Activated CD4-positive, alpha-beta memory T cell treated with anti-CD3 and anti-CD28 coated beads for 36 hours (primary cell): ENCODE measurements at regions not wholly inside any gene's neighbourhood (a gene's known extent, or its start where the extent isn't known, plus 50 kb on each side); places are given as distances from the start of the nearest gene placed in this dataset.

Experiments used
- CTCF ChIA-PET: fragments of 350-600 bp; sonication (Branson Sonifier 250); formaldehyde crosslinking; loops from one replicate; lab custom pipeline; 2021; ENCODE audit warnings: antibody characterized with exemption, inconsistent platforms; lab: Charles Lee
- POLR2A ChIA-PET: fragments of 350-600 bp; sonication (Branson Sonifier 250); formaldehyde crosslinking; loops from one replicate; lab custom pipeline; 2021; ENCODE audit warnings: antibody characterized with exemption; lab: Charles Lee
- DNase-seq: peaks from one replicate; pipeline ENCODE4 v3.0.0-alpha.2; 2020
- H3K27ac Mint-ChIP-seq: one replicate; pipeline ENCODE4 v1.8.0; 2021; ENCODE audit warnings: mixed read lengths
- H3K27me3 Mint-ChIP-seq: one replicate; pipeline ENCODE4 v1.8.0; 2021; ENCODE audit warnings: mixed read lengths
- H3K36me3 Mint-ChIP-seq: one replicate; pipeline ENCODE4 v1.8.0; 2021; ENCODE audit warnings: mixed read lengths
- H3K4me1 Mint-ChIP-seq: one replicate; pipeline ENCODE4 v1.8.0; 2021; ENCODE audit warnings: low read depth, mixed read lengths
- H3K4me3 Mint-ChIP-seq: one replicate; pipeline ENCODE4 v1.8.0; 2021; ENCODE audit warnings: mild to moderate bottlenecking, mixed read lengths
- H3K9me3 Mint-ChIP-seq: one replicate; pipeline ENCODE4 v1.8.0; 2021; ENCODE audit warnings: mixed read lengths
- intact Hi-C: fragments of 100-400 bp; cut with micrococcal nuclease; formaldehyde crosslinking; loops from one replicate; pipeline ENCODE4 v1.15.1; 2023

DNA sequence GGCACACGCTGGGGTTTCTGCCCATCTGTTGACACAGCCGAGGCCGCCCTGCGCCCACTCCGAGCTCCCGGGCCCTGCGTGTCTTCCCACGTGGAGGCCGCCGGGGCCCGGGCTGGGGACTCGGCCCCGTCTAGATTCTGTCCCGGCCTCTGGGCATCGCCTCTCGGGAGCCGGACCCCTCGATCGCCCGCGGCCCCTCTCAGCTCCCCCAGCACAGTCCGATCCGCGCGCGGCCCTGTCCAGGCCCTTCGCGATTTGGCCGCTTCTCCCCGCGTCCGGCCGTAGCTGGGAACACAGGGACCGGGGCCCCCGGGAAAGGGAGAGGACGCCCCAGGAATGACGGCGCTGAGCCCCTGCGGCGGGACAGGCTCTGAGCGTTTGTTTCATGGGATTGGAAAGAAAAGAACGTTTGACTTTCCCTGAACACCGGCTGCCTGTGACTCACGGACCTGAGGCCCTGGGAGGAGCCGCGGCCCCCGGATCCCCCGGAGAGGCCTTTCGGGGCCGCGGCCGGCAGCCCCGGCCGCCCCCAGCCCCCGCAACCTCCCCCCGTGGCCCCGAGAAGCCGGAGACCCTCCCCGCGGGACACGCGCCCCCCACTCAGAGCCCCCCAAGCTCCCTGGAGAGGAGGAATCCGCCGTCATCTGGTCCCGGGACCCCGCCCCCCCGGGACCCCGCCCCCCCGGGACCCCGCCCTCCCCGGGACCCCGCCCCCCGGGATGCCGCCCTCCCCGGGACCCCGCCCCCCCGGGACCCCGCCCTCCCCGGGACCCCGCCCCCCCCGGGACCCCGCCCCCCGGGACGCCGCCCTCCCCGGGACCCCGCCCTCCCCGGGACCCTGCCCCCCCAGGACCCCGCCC is 62.7 kb upstream of the CTDP1 start:
- H3K4me3 Mint-ChIP-seq, result no peak overlapping the region
- no peak for DNase-seq
- intact Hi-C loops, result no loop called here
- no peaks in the 10 kb centered on the region for H3K9me3 Mint-ChIP-seq
- H3K27ac Mint-ChIP-seq, result no peak overlapping the region
- H3K36me3 Mint-ChIP-seq, result no peaks in the 10 kb centered on the region
- POLR2A ChIA-PET, result no interaction called here
- CTCF ChIA-PET, result interaction anchor here (0.9 kb wide), 1 partner anchor 238 kb away, joined by 3 read pairs; no protein-coding TSS in a partner anchor
- peaks cover 2% of the 10 kb centered on the region for H3K27me3 Mint-ChIP-seq
- H3K4me1 Mint-ChIP-seq, result no peaks in the 10 kb centered on the region

DNA sequence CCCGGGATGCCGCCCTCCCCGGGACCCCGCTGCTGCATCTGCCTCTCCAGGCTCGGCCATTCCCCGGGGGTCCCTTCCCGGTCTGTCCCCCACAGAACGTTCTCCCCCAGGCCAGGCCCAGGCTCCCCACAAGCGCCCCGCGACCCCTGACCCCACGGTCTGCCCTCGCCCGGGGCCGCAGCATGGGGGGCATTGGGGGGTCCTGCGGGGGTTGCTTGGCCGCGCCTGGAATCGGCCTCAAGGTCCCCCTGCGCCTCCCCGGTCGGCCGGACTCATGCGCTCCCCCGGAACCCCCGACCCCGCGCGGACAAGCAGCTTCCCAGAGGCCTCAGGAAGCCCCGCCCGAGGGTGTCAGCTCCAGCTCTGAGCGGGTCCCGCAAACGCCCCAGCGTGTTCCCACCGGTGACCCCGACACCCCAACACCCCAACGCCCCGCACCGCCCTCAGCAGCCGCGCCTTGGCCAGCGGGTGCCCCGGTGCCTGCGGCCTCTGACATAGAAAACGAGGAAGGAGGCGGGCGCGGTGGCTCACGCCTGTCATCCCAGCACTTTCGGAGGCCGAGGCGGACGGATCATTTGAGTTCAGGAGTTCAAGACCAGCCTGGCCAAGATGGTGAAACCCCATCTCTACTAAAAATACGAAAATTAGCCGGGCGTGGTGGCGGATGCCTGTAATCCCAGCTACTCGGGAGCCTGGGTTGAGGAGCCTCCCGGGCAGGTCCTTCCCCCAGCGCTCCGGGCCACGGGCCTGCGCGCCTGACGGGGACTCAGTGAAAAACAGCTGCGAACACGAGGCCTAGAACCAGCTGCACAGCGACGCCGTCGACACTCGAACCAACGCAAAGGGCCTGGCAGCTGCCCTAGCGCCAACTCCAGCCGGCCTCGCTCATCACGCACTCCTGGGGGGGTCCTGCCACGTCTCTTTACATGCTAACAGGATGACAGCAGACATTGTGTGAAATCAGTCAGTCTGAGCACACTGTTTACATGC is 61.8 kb upstream of the CTDP1 start:
- CTCF ChIA-PET, result no interaction called here
- H3K4me1 Mint-ChIP-seq, result no peaks in the 10 kb centered on the region
- no peak for DNase-seq
- no peak overlapping the region for H3K4me3 Mint-ChIP-seq
- no peaks in the 10 kb centered on the region for H3K36me3 Mint-ChIP-seq
- no peaks in the 10 kb centered on the region for H3K9me3 Mint-ChIP-seq
- intact Hi-C loops, result no loop called here
- POLR2A ChIA-PET, result no interaction called here
- H3K27ac Mint-ChIP-seq, result no peak overlapping the region
- peaks cover 2% of the 10 kb centered on the region for H3K27me3 Mint-ChIP-seq

DNA sequence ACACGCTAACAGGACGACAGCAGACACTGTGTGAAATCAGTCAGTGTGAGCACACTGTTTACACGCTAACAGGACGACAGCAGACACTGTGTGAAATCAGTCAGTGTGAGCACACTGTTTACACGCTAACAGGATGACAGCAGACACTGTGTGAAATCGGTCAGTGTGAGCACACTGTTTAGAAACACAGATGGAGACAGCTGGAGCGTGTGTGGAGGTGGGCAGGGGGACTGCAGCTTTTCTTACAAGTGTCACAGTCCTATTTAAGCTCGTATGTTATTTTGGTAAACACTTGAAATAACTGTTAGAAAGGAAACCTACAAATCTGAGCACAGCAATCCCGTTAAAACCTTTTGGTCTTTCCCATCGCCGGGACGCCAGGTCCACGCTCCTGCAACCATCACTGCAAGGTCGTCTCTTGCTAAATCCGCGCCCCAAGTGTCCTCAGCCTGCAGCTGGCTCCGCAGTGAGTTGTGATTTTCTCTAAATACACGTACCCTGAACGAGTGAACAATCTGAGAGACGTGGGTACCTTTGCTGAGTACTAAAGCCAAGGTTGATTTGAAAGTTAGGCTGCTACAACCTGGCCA is 58.9 kb upstream of the CTDP1 start:
- Mint-ChIP-seq H3K27me3 (peaks cover 16% of the 10 kb centered on the region), H3K27ac (no peak overlapping the region), H3K4me3 (no peak overlapping the region), H3K36me3 (no peaks in the 10 kb centered on the region), H3K4me1 (peaks cover 2% of the 10 kb centered on the region), H3K9me3 (no peaks in the 10 kb centered on the region)
- ChIA-PET POLR2A (no interaction called here), CTCF (no interaction called here)
- no peak for DNase-seq
- intact Hi-C loops, result no loop called here

DNA sequence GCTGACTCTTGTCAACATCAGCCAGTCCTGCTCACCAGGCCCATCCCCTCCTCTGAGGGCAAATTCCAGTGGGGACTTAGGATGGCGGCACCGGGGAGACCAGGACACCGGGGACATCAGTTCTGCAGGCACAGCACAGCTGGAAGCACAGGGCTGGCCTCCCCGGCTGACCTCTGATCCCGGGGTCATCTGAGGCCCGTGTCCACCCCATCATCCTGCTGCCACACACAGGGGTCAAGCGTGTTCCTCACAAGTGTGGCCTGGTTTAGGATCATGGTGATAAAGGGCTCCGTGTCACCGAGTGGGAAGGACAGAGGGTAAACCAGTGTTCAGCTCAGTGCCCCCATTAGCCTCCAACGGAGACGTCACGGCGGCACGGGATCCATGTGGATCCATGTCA is 58.1 kb upstream of the CTDP1 start:
- Mint-ChIP-seq H3K4me3 (no peak overlapping the region), H3K36me3 (no peaks in the 10 kb centered on the region)

DNA sequence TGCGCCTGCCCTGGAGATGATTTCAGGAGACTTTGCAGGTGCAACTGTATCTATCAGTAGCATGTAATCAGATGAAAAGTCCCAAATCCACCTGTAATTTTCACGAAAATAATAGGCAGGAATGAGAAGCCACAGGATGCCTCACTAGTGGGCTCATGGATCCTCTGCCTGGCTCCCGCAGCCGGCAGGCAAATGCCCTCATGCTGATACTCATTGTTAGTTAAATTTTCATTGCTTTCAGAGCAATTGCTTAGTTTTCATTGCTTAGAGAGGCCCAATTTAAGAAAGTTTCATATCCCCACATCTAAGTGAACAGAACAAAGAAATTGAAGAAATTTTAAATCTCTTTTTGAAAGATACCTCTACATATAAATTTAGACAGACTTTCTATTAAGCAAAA is 57.6 kb upstream of the CTDP1 start:
- Mint-ChIP-seq H3K36me3 (no peaks in the 10 kb centered on the region), H3K4me1 (peaks cover 2% of the 10 kb centered on the region), H3K4me3 (no peak overlapping the region), H3K27me3 (peaks cover 17% of the 10 kb centered on the region), H3K27ac (no peak overlapping the region), H3K9me3 (no peaks in the 10 kb centered on the region)
- POLR2A ChIA-PET, result no interaction called here
- no peak for DNase-seq
- CTCF ChIA-PET, result no interaction called here
- intact Hi-C loops, result no loop called here

More for the DNA sequence above, 58.1 kb upstream of the CTDP1 start:
- Mint-ChIP-seq H3K27me3 (peaks cover 17% of the 10 kb centered on the region), H3K9me3 (no peaks in the 10 kb centered on the region), H3K4me1 (peaks cover 2% of the 10 kb centered on the region), H3K27ac (no peak overlapping the region)
- intact Hi-C loops, result no loop called here
- POLR2A ChIA-PET, result no interaction called here
- CTCF ChIA-PET, result no interaction called here
- DNase-seq, result no peak

DNA sequence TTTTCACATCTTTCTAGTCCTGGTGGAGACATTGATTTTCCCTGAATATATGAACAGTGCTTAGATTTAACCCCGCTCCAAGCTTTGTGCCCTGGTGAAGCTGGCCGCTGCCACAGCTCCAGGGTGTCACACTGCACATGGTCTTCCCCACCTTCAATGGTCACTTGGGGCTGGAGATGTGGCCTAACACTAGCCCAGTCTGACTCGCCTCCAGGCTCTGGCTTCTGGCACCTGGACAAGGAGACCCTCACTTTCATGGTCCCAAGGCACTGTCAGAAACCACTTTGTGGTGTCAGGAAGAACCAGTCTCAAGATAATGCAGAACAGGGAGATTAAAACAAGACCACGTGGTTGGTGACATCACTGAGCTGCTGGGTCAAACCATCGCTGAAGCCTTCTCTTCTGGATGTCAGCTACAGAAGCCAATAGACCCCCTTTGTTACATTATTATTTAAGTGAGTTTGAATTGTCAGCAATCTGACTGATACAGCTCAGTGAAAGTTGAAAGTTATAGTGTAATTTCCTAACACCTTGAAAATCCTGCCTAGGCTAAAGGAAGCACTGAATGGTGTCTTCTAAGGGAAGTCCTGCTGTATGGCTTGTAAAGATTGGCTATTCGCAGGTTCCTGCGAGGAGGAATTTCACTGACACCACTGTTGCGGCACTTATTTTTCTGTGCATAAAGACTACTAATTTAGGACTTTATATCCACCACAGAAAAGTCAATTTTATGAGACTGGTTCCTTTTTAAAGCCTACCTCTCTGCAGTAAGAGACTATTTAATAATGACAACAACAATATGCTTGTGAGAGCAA is 55.0 kb upstream of the CTDP1 start:
- H3K27me3 Mint-ChIP-seq, result peaks cover 18% of the 10 kb centered on the region
- DNase-seq, result no peak
- CTCF ChIA-PET, result interaction anchor here (0.7 to 1.4 kb wide), 2 partner anchors 24 to 244 kb away, joined by 3 to 4 read pairs; no protein-coding TSS in a partner anchor
- intact Hi-C loops, result no loop called here
- no peaks in the 10 kb centered on the region for H3K36me3 Mint-ChIP-seq
- POLR2A ChIA-PET, result no interaction called here
- peaks cover 2% of the 10 kb centered on the region for H3K4me1 Mint-ChIP-seq
- H3K9me3 Mint-ChIP-seq, result no peaks in the 10 kb centered on the region
- no peak overlapping the region for H3K27ac Mint-ChIP-seq
- H3K4me3 Mint-ChIP-seq, result no peak overlapping the region

DNA sequence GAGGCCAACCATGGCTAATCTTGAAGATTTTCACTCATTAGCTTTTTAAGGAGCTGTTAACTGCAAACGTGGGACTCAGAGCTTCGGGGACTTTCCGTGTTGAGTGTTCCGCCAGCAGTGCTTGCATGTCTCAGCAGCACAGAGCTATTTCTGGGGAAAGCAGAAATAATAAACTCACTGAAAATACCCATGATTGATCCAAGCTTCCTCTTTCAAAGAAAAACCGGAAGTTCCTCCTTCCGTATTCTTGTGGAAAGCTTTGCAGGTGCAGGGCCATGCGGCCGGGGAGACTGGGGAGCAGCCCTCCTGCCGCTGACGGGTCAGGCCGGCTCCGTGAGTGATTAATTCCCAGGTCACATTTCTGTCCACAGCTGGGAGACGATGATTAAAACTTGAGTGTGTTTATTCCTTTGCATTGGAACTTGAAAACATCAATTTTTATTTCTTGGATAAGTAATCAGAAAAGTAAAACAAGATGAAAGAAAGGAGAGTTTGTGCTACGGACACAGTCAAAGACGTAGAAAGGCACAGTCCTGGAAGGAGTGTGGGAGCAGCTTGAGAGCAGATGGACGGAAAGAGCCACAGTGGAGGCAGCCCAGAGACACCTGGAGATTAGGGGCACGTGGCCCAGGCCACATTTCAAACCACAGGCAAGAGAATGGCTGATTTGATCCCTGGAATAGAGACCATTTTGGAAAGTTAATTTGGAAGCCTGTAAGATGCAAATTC is 54.2 kb upstream of the CTDP1 start:
- Mint-ChIP-seq H3K9me3 (no peaks in the 10 kb centered on the region), H3K4me3 (no peak overlapping the region), H3K4me1 (peaks cover 2% of the 10 kb centered on the region), H3K27ac (no peak overlapping the region), H3K36me3 (no peaks in the 10 kb centered on the region), H3K27me3 (peaks cover 18% of the 10 kb centered on the region)
- intact Hi-C loops, result no loop called here
- ChIA-PET POLR2A (no interaction called here), CTCF (interaction anchor here (0.7 to 1.4 kb wide), 2 partner anchors 25 to 245 kb away, joined by 3 to 4 read pairs; no protein-coding TSS in a partner anchor)
- DNase-seq, result no peak

DNA sequence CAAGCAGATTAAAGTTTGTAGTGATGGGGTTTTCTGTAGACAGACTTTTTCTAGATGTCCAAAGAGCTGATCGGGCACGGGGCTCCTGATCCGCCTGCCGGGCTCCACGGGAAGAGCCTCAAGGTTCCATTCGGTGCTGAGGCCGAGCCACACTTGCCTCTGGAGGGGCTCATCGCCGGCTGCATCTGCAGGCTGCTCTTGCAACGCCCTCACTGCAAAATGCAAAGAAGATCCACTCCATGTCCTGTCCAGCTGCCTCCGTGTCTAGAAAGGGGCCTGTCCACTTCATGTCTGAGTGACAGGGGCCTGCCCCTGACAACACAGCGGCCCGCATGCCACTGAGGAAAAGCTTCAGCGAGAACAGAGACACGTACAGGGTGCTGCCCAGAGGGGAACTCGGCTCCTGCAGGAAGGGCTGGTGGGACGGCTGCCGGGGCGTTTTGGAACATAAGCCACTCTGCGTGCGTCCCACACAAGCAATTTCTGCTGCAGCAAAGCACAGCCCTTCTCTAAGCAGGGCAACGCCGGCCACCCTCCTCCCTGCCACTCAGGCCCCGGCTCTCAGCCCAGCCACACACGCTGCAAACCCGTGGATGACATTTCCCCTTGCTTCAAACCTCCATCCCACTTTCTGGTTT is 53.6 kb upstream of the CTDP1 start:
- no peaks in the 10 kb centered on the region for H3K9me3 Mint-ChIP-seq
- intact Hi-C loops, result no loop called here

DNA sequence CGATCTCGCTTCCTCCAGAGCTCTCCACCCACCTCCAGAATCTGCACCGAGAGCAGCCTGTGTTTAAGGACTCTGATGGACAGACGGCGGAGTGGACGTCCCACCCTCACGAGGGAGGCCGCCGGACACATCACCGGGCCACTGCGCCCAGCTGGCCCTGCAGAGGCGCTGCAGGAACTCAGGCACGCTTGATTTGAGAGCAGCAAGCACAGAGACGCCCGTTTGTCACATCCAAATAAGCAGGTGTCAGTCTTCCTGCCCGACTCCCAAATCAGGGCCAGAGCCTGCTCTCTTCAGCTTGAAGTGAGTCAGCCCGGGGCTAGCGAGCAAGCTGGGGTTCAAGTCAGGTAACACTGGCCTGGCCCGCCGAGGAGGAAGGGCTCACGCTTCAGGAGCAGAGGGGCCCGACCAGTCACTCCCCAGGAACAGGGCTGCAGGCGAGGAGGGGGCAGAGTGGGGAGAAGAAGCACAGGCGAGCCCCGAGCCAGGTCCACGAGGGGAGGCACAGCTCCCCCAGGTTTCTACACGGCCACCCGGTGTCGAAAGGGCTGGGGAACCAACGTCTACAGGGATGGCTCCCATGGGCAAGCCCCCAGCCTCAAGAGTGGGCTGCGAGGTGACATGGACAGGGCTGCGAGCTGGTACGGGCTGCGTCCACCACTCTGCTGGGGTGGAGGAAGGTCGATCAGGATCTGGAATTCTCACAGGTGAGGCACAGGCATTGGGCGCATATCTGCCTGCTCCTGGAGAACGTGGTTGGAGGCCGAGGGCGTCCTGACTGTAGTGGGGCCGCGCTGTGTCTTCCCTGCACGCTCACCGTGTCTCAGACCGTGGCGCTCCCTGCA is 52.5 kb upstream of the CTDP1 start:
- no peaks in the 10 kb centered on the region for H3K36me3 Mint-ChIP-seq
- DNase-seq, result no peak
- intact Hi-C loops, result no loop called here
- H3K4me3 Mint-ChIP-seq, result no peak overlapping the region
- no peaks in the 10 kb centered on the region for H3K9me3 Mint-ChIP-seq
- ChIA-PET CTCF (no interaction called here), POLR2A (no interaction called here)
- no peak overlapping the region for H3K27ac Mint-ChIP-seq
- peaks cover 18% of the 10 kb centered on the region for H3K27me3 Mint-ChIP-seq
- H3K4me1 Mint-ChIP-seq, result peaks cover 3% of the 10 kb centered on the region

More for the DNA sequence above, 53.6 kb upstream of the CTDP1 start:
- Mint-ChIP-seq H3K4me3 (no peak overlapping the region), H3K27me3 (peaks cover 18% of the 10 kb centered on the region), H3K4me1 (peaks cover 2% of the 10 kb centered on the region), H3K36me3 (no peaks in the 10 kb centered on the region), H3K27ac (no peak overlapping the region)
- ChIA-PET POLR2A (no interaction called here), CTCF (no interaction called here)
- no peak for DNase-seq

DNA sequence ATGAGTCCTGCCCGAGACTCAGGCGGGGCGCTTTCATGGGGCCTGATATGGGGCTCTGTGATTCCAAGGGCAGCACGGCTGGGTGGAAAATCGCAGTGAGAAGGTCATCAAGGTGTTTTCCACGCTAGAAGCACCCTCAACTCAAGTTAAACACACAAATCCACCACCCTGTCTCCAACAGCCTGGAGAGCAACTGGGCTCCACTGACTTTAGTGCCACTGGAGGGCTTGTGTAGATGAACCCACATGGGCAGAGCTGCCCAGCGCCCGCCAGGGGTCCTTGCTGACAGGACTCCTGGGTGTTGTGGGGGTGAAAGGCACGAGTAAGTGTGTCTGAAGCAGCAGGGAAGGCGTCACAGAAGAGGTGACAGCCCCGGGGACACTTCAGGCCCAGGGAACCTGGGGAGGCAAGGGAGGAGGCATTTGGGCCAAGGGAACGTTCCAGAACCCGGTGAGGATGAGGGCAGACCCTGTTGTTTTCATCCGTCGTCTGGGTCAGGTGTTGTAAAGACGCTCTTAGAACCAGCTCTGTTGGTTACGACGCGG is 51.8 kb upstream of the CTDP1 start:
- Mint-ChIP-seq H3K36me3 (no peaks in the 10 kb centered on the region), H3K27me3 (peaks cover 18% of the 10 kb centered on the region), H3K9me3 (no peaks in the 10 kb centered on the region), H3K4me1 (peaks cover 5% of the 10 kb centered on the region), H3K4me3 (no peak overlapping the region), H3K27ac (no peak overlapping the region)
- ChIA-PET CTCF (no interaction called here), POLR2A (no interaction called here)
- intact Hi-C loops, result no loop called here
- no peak for DNase-seq
